Thyroid gland (tissue), 4 donors: ENCODE measurements at regions not wholly inside any gene's neighbourhood (a gene's known extent, or its start where the extent isn't known, plus 50 kb on each side); places are given as distances from the start of the nearest gene placed in this dataset.
A peak's percentile ranks its signal among the peaks of the same experiment; 100 is the strongest.
"Not testable (repeated sequence)": the region's sequence is repeated elsewhere in the genome, so short reads cannot be mapped to it uniquely, and the experiment has no call there.

ENCODE experiments used
- DNase-seq, 2 donors: peaks; one replicate each; pipeline ENCODE4 v3.0.0-alpha.2; 2019
- H3K27ac ChIP-seq, 3 donors: fragments of 200-600 bp; sonication (generic); 1 replicate in 2 of 3; 2 replicates in 1 of 3; pipeline ENCODE4 v1.5.1; 2016 to 2019; ENCODE audit warnings: mild to moderate bottlenecking in 1 of 3, moderate library complexity in 1 of 3
- H3K27me3 ChIP-seq: fragments of 200-600 bp; sonication (generic); one replicate; pipeline ENCODE4 v1.5.1; 2019
- H3K36me3 ChIP-seq, 2 donors: fragments of 200-600 bp; sonication (generic); one replicate each; pipeline ENCODE4 v1.5.1; 2016 to 2019
- H3K4me1 ChIP-seq, 2 donors: fragments of 200-600 bp; sonication (generic); one replicate each; pipeline ENCODE4 v1.5.1; 2017 to 2019
- H3K4me3 ChIP-seq, 3 donors: fragments of 200-600 bp; sonication (generic); replicated peaks in 1 of 3; 1 replicate in 2 of 3; 2 replicates in 1 of 3; pipeline ENCODE4 v1.5.1; 2016; ENCODE audit warnings: mild to moderate bottlenecking in 1 of 3
- H3K9me3 ChIP-seq: fragments of 200-600 bp; sonication (generic); one replicate; pipeline ENCODE4 v1.5.1; 2017
- CTCF ChIP-seq, 6 experiments: fragments of 200-600 bp in 3 of 6; fragments of 450-650 bp in 3 of 6; sonication (generic) in 3 of 6; IDR thresholded peaks; one replicate each; pipeline ENCODE4 v1.5.1; 2016 to 2019; ENCODE audit warnings: antibody characterized with exemption in 6 of 6, mild to moderate bottlenecking in 2 of 6, inconsistent platforms in 1 of 6, moderate library complexity in 1 of 6
- POLR2A ChIP-seq, 2 donors: fragments of 450-650 bp; IDR thresholded peaks; one replicate each; pipeline ENCODE4 v1.6.1; 2017; ENCODE audit warnings: antibody characterized with exemption in 2 of 2, mild to moderate bottlenecking in 2 of 2, moderate library complexity in 1 of 2
- WGBS, 2 donors: methylation state at CpG; one replicate each; pipeline ENCODE4 v1.1.5; 2017; 5-methylcytosine and 5-hydroxymethylcytosine counted together
- intact Hi-C: fragments of 100-400 bp; cut with DNase I; formaldehyde crosslinking; loops from one replicate; pipeline ENCODE4 v1.15.1; 2023

- Histone ChIP-seq H3K4me3 (no peak overlapping the region), H3K9me3 (no peaks in the 10 kb centered on the region), H3K36me3 (no peaks in the 10 kb centered on the region), H3K27me3 (no peaks in the 10 kb centered on the region), H3K27ac (no peak overlapping the region), H3K4me1 (no peaks in the 10 kb centered on the region)
- intact Hi-C loops: no loop called here
- no peak for DNase-seq
- TF ChIP-seq POLR2A (IDR thresholded peaks at IDR 0.05): no peak
- peak in 1 of 6 experiments; percentile 10 for TF ChIP-seq CTCF (IDR thresholded peaks at IDR 0.05)
- WGBS, 2 donors: 62 to 68% methylated on average over 4 of the region's 4 CpGs
These were observed 236.3 kb downstream of the MEX3B start for GRCh38 chr15:81809543-81809942.

- intact Hi-C loops: no loop called here
- Histone ChIP-seq H3K9me3 (no peaks in the 10 kb centered on the region), H3K27me3 (no peaks in the 10 kb centered on the region), H3K4me1 (no peaks in the 10 kb centered on the region), H3K27ac (no peak overlapping the region), H3K4me3 (no peak overlapping the region), H3K36me3 (no peaks in the 10 kb centered on the region)
- no peak for TF ChIP-seq POLR2A (IDR thresholded peaks at IDR 0.05)
- TF ChIP-seq CTCF (IDR thresholded peaks at IDR 0.05): no peak
- no peak for DNase-seq
- WGBS, 2 donors: 77 to 85% methylated on average over 3 of the region's 3 CpGs
These were observed 238.0 kb downstream of the MEX3B start for GRCh38 chr15:81807806-81808205.

GRCh38 chr15:81807186-81807585 is 238.6 kb downstream of the MEX3B start:
- intact Hi-C loops: no loop called here
- H3K4me3 ChIP-seq: no peak overlapping the region
- H3K36me3 ChIP-seq: no peaks in the 10 kb centered on the region
- no peak for DNase-seq
- TF ChIP-seq CTCF (IDR thresholded peaks at IDR 0.05) (no peak), POLR2A (IDR thresholded peaks at IDR 0.05) (no peak)
- H3K4me1 ChIP-seq: no peaks in the 10 kb centered on the region
- no peaks in the 10 kb centered on the region for H3K27me3 ChIP-seq
- H3K9me3 ChIP-seq: no peaks in the 10 kb centered on the region
- 89 to 90% methylated on average over 2 of the region's 2 CpGs for whole genome bisulfite sequencing, 2 donors
- H3K27ac ChIP-seq: no peak overlapping the region

GRCh38 chr15:81795899-81796298 is 249.9 kb downstream of the MEX3B start:
- no peak overlapping the region for H3K27ac ChIP-seq
- intact Hi-C loops: no loop called here
- TF ChIP-seq POLR2A (IDR thresholded peaks at IDR 0.05) (no peak), CTCF (IDR thresholded peaks at IDR 0.05) (no peak)
- H3K36me3 ChIP-seq: no peaks in the 10 kb centered on the region
- WGBS, 2 donors: 94 to 95% methylated on average over 1 of the region's 1 CpG
- DNase-seq: no peak
- no peaks in the 10 kb centered on the region for H3K27me3 ChIP-seq
- H3K4me1 ChIP-seq: no peaks in the 10 kb centered on the region
- H3K4me3 ChIP-seq: no peak overlapping the region
- H3K9me3 ChIP-seq: no peaks in the 10 kb centered on the region

GRCh38 chr15:81792646-81793045 is 253.2 kb downstream of the MEX3B start:
- Histone ChIP-seq H3K36me3 (no peaks in the 10 kb centered on the region), H3K27ac (no peak overlapping the region), H3K4me1 (no peaks in the 10 kb centered on the region), H3K27me3 (no peaks in the 10 kb centered on the region), H3K4me3 (no peak overlapping the region), H3K9me3 (no peaks in the 10 kb centered on the region)
- TF ChIP-seq POLR2A (IDR thresholded peaks at IDR 0.05): no peak
- no peak for TF ChIP-seq CTCF (IDR thresholded peaks at IDR 0.05)
- 79 to 86% methylated on average over 2 of the region's 2 CpGs for WGBS, 2 donors
- intact Hi-C loops: no loop called here
- no peak for DNase-seq

- H3K9me3 ChIP-seq, H3K27me3 ChIP-seq, intact Hi-C loops, DNase-seq, H3K4me3 ChIP-seq, H3K36me3 ChIP-seq, H3K27ac ChIP-seq, H3K4me1 ChIP-seq: not testable (repeated sequence)
- WGBS, 2 donors: 93 to 94% methylated on average over 2 of the region's 2 CpGs
These were observed 254.5 kb downstream of the MEX3B start for GRCh38 chr15:81791322-81791721.
